Ascending aorta (tissue), 2 donors: ENCODE measurements at regions not wholly inside any gene's neighbourhood (a gene's known extent, or its start where the extent isn't known, plus 50 kb on each side); places are given as distances from the start of the nearest gene placed in this dataset.

ENCODE experiments used
- DNase-seq, 2 donors: peaks; one replicate each; pipeline ENCODE4 v3.0.0-alpha.2; 2019; ENCODE audit warnings: low spot score in 2 of 2
- H3K27ac ChIP-seq, 2 donors: fragments of 200-600 bp; sonication (generic); one replicate each; pipeline ENCODE4 v1.5.1; 2016 to 2017; ENCODE audit warnings: mild to moderate bottlenecking in 1 of 2
- H3K27me3 ChIP-seq: fragments of 200-600 bp; sonication (generic); one replicate; pipeline ENCODE4 v1.5.1; 2017
- H3K36me3 ChIP-seq, 2 donors: fragments of 200-600 bp; sonication (generic); one replicate each; pipeline ENCODE4 v1.5.1; 2016
- H3K4me1 ChIP-seq, 2 donors: fragments of 200-600 bp; sonication (generic); one replicate each; pipeline ENCODE4 v1.5.1; 2016 to 2017; ENCODE audit warnings: mild to moderate bottlenecking in 1 of 2
- H3K4me3 ChIP-seq, 2 donors: fragments of 200-600 bp; sonication (generic); one replicate each; pipeline ENCODE4 v1.5.1; 2016 to 2017; ENCODE audit warnings: mild to moderate bottlenecking in 1 of 2
- H3K9me3 ChIP-seq, 2 donors: fragments of 200-600 bp; sonication (generic); one replicate each; pipeline ENCODE4 v1.5.1; 2016
- intact Hi-C: fragments of 100-400 bp; cut with DNase I; formaldehyde crosslinking; loops from one replicate; pipeline ENCODE4 v1.15.1; 2023
- TF ChIP-seq, protein P1 (sequence below), 3 experiments: fragments of 200-600 bp in 2 of 3; fragments of 450-650 bp in 1 of 3; sonication (generic) in 2 of 3; IDR thresholded peaks; one replicate each; pipeline ENCODE4 v1.5.1; 2016 to 2019; ENCODE audit warnings: antibody characterized with exemption in 3 of 3, mild to moderate bottlenecking in 1 of 3, moderate library complexity in 1 of 3

DNA sequence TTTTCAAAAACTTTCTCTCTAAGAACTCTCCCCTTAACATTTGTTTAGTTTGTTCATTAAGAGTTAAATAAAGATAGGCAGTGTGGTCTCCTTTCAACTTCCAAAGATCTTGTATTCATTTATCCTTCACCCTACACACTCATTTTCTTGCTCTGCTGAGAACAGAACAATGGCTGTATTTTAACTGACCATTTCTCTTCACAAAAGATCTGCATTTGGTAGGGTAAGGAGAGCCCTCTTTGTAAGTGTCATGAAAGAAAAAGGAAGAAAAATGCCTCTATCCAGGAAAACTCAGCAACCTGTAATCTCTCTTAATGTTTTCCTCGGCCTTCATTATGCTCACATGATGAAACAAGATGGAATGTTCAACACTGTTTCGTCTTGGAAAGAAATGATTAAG, 193.7 kb upstream of the TLE4 start:
- H3K4me1 ChIP-seq: no peaks in the 10 kb centered on the region
- DNase-seq: no peak
- no peak overlapping the region for H3K4me3 ChIP-seq
- no peaks in the 10 kb centered on the region for H3K9me3 ChIP-seq
- no peak overlapping the region for H3K27ac ChIP-seq
- intact Hi-C loops: no loop called here
- no peaks in the 10 kb centered on the region for H3K36me3 ChIP-seq
- TF ChIP-seq, protein P1, sequence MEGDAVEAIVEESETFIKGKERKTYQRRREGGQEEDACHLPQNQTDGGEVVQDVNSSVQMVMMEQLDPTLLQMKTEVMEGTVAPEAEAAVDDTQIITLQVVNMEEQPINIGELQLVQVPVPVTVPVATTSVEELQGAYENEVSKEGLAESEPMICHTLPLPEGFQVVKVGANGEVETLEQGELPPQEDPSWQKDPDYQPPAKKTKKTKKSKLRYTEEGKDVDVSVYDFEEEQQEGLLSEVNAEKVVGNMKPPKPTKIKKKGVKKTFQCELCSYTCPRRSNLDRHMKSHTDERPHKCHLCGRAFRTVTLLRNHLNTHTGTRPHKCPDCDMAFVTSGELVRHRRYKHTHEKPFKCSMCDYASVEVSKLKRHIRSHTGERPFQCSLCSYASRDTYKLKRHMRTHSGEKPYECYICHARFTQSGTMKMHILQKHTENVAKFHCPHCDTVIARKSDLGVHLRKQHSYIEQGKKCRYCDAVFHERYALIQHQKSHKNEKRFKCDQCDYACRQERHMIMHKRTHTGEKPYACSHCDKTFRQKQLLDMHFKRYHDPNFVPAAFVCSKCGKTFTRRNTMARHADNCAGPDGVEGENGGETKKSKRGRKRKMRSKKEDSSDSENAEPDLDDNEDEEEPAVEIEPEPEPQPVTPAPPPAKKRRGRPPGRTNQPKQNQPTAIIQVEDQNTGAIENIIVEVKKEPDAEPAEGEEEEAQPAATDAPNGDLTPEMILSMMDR (IDR thresholded peaks at IDR 0.05): no peak
- no peaks in the 10 kb centered on the region for H3K27me3 ChIP-seq

DNA sequence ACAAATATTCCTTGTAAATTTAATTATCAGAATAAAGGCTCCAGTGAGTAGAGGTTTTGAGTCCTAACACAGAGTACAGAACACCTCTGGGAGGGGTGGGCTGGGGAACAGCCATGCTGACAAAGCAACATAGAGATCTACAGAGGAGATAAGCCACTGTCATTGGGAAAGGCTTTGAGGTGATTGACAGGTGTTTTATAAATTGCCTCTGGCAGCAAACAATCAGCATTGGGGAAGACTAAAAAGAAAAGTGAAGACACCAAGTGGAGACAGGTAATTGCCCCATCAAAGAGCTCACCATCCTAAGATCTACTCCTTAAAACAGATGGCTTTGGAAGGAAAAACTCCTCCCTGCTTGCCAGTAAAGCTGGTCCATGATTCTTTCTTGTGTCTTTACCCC, 189.7 kb upstream of the TLE4 start:
- intact Hi-C loops: no loop called here
- H3K27me3 ChIP-seq: no peaks in the 10 kb centered on the region
- H3K27ac ChIP-seq: no peak overlapping the region
- H3K36me3 ChIP-seq: no peaks in the 10 kb centered on the region
- H3K4me1 ChIP-seq: no peaks in the 10 kb centered on the region
- DNase-seq: no peak
- no peaks in the 10 kb centered on the region for H3K9me3 ChIP-seq
- no peak overlapping the region for H3K4me3 ChIP-seq
- TF ChIP-seq, protein P1 (IDR thresholded peaks at IDR 0.05): no peak

DNA sequence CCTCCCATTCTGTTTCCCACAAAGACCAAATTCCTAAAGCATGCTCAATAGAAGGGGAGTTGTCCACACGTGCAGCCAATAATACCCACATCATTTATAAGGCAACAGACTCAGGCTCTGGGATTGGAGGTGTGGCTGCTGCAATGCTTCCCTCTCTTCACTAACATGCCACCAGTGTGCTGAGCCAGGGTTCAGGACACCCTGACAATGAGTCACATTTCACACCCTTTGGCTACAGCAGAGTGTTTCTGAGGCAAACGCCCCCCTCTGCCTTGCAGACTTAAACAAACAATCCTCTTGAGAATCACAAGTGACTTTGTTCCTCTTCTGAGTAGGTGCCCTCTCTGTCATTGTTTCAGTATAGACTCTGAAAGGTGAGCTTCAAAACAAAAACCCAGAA, 189.3 kb upstream of the TLE4 start:
- Histone ChIP-seq H3K4me1 (no peaks in the 10 kb centered on the region), H3K36me3 (no peaks in the 10 kb centered on the region), H3K27ac (no peak overlapping the region), H3K4me3 (no peak overlapping the region), H3K27me3 (no peaks in the 10 kb centered on the region), H3K9me3 (no peaks in the 10 kb centered on the region)
- TF ChIP-seq, protein P1 (IDR thresholded peaks at IDR 0.05): no peak
- intact Hi-C loops: no loop called here
- DNase-seq: no peak

DNA sequence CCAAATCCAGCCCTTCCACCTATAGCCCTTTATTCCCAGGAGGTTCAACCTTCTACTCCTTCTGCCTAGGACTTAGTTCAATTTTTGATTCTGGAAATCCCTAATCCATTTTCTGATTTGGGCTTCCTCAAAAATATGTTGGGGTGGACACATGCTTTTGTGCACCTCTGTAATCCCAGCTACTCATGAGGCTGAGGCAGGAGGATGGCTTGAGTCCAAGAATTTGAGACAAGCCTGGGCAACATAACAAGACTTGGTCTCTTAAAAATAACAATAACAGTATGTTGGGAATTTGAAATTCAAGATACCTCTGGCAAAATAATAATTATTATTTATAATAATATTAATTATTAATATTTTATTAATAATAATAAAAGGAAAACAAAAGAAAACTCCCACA, 188.7 kb upstream of the TLE4 start:
- H3K9me3 ChIP-seq: no peaks in the 10 kb centered on the region
- no peaks in the 10 kb centered on the region for H3K36me3 ChIP-seq
- H3K4me1 ChIP-seq: no peaks in the 10 kb centered on the region
- TF ChIP-seq, protein P1 (IDR thresholded peaks at IDR 0.05): no peak
- intact Hi-C loops: no loop called here
- no peaks in the 10 kb centered on the region for H3K27me3 ChIP-seq
- no peak for DNase-seq
- no peak overlapping the region for H3K4me3 ChIP-seq
- no peak overlapping the region for H3K27ac ChIP-seq

DNA sequence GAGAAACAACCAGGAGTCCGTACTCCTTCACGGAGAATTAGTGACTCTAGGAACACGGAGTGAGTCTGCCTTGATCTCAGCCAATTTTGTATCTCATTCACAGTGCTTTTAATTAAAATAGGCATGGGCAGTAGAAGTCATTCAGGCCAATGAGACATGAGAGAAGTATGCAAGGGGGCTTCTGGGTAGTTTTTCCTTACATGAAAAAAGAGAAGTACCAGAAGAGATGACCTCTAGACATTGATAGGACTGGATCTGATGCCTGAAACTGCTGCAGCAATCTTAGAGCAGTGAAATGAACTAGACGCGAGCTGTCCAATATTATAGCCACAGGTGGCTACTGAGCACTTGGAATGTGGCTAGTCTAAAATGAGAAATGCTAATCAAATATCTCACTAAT, 187.7 kb upstream of the TLE4 start:
- TF ChIP-seq, protein P1 (IDR thresholded peaks at IDR 0.05): no peak
- no peaks in the 10 kb centered on the region for H3K27me3 ChIP-seq
- DNase-seq: no peak

DNA sequence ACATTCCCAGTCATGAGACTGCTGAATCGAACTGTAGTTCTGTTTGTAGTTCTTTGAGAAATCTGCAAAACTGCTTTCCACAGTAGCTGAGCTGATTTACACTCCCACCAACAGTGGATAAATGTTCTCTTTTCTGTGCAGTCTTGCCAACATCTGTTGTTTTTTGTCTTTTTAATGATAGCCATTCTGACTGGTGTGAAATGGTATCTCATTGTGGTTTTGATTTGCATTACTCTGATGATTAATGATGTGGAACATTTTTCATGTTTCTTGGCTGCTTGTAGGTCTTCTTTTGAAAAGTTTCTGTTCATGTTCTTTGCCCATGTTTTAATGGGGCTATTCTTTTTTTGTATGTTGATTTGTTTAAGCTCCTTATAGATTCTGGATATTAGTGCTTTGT, 187.3 kb upstream of the TLE4 start:
- TF ChIP-seq, protein P1 (IDR thresholded peaks at IDR 0.05): no peak
- no peak for DNase-seq
- Histone ChIP-seq H3K9me3 (no peaks in the 10 kb centered on the region), H3K27me3 (no peaks in the 10 kb centered on the region), H3K4me3 (no peak overlapping the region), H3K36me3 (no peaks in the 10 kb centered on the region), H3K4me1 (no peaks in the 10 kb centered on the region), H3K27ac (no peak overlapping the region)
- intact Hi-C loops: no loop called here

More for the DNA sequence above, 187.7 kb upstream of the TLE4 start:
- no peaks in the 10 kb centered on the region for H3K36me3 ChIP-seq
- no peak overlapping the region for H3K4me3 ChIP-seq
- H3K4me1 ChIP-seq: no peaks in the 10 kb centered on the region
- no peak overlapping the region for H3K27ac ChIP-seq
- intact Hi-C loops: no loop called here
- H3K9me3 ChIP-seq: no peaks in the 10 kb centered on the region
